GM21528 (cell line): ENCODE measurements at regions not wholly inside any gene's neighbourhood (a gene's known extent, or its start where the extent isn't known, plus 50 kb on each side); places are given as distances from the start of the nearest gene placed in this dataset.

ENCODE experiments used
- ATAC-seq: cut with Tn5 transposase; IDR thresholded peaks from one replicate; pipeline ENCODE4 v1.9.1; 2021; ENCODE audit warnings: mild to moderate bottlenecking, moderate library complexity; ENCODE audit not compliant: unreplicated experiment, low FRiP score

GRCh38 chr9:81141961-81142360 is 547.4 kb downstream of the TLE1 start:
- ATAC-seq, result no peak

DNA sequence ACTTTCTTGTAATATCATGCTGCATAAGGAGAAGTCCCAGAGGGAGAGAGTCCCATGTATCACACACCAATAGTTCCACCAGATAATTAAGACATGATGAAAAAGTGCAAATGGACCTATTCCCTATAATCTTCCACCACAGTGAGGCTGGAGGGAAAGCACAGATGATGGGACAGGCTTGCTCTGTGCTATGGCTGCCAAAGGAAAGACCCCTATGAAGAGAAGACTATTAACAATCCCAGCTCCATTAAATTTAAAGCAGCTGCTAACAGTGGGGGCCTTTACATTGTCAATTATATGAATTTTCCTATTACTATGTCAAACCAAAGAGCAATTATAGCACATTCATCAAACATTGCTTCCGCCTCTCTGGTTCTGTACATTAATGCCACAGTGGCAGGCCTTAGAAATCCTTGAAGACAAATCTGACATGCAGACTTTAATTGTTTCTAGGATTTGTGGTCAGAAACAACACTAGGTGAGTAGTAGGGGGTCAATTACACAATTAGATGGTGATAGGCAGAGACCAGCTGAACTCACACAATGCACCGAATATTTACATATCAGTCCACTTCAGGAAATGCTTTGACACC is 551.3 kb downstream of the TLE1 start:
- no peak for ATAC-seq

GRCh38 chr9:81132796-81133195 is 556.6 kb downstream of the TLE1 start:
- ATAC-seq, result no peak

- no peak for ATAC-seq
Observed at GRCh38 chr9:81132318-81132717, 557.0 kb downstream of the TLE1 start.

- ATAC-seq, result no peak
Observed at GRCh38 chr9:81128701-81129100, 560.6 kb downstream of the TLE1 start.

- ATAC-seq, result no peak
Observed at GRCh38 chr9:81125446-81126092, 563.8 kb downstream of the TLE1 start.

GRCh38 chr9:81123526-81123925 is 565.8 kb downstream of the TLE1 start:
- no peak for ATAC-seq

DNA sequence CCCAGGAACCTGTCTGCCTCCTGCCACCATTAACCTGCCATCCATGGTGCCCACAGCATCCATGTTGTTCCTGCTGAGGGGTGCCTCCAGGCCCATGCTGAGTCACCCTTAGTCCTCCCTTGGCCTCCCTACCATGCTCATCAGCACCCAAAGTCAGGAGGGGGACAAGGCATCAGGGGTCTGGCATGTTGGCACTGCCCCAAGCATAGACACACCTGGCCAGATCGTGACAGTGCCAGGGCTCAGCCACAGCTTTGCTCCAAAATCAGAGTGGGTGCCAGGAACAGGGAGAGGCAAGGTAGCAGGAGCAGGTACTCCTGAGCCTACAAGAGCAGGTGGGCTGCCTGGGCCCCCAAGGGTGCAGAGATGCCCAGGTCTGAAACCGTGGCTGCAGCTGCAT is 566.6 kb downstream of the TLE1 start:
- no peak for ATAC-seq

DNA sequence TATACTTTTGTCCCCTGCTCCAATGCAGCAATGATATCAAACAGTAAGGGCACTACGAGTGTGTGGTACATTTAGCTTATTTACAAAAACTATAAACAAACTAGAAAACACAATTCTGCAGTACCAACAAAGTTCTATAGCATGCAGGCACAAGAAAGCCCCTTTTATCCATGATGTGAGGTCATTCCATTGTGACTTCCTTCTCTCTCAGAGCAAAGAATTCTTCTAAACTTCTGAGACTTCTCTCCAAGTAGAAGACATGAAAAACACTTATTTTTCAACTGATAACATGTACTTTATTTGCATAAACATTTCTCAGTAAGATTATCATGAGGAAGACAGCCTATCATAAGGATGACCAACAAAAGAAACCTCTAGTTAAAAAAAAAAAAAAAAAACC is 569.8 kb downstream of the TLE1 start:
- ATAC-seq, result no peak

DNA sequence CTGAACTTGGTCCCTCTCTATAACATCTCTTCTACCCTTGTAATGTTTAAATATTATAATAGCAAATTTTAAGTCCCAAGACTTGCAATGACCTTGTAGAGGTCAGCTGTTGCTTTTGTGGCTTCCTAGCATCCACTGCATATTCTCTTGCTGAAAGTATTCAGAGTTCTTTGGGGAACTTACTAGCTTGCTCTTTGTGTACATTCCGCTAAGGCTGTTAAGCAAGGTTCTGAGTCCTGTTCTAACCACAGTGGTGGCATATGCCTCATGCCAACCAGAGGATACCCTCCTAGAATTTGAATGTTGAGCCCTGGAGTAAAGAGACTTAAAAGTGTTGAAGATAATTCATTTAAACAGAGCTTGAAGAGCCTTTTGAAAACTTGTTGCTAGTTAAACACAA is 570.9 kb downstream of the TLE1 start:
- no peak for ATAC-seq

DNA sequence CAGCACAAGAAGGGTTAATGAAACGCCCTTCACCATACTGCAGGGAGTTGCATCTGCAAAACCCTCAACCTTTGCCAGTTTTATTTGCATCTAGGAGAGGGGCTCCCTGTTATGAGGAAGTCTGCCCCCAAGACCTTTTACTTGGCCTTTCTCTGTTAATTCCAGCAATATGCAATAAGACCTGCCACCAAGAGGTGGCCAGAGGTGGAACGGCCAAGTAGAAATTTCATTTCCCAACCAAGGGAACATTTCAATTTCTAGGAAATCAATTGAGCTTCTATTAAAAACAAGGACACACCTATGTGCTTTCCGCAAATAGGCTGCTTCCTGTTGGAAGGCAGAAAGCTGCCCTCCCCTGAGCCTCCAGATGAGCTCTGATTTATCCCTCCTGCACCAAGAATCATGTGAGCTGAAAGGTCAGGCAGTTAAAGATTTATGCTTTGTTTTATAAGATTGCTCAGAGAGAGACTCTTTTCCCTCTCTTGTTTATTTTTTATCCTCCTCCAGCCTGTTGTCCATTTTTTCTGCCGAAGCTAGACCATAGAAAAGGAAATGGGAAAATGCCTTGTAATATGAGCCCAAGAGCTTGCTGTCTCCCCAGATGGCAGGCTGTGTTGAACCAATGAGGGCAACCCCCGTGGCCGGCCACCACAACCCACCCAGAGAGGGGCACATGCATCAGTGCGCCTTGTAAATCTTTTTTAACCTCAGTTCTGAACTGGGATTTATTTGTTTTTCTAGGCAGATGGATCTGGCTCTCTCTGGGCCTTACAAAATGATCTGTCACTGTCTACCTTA is 572.8 kb downstream of the TLE1 start:
- no peak for ATAC-seq

GRCh38 chr9:81113453-81114124 is 575.8 kb downstream of the TLE1 start:
- no peak for ATAC-seq

- no peak for ATAC-seq
Observed at GRCh38 chr9:81112627-81113452, 576.5 kb downstream of the TLE1 start.

DNA sequence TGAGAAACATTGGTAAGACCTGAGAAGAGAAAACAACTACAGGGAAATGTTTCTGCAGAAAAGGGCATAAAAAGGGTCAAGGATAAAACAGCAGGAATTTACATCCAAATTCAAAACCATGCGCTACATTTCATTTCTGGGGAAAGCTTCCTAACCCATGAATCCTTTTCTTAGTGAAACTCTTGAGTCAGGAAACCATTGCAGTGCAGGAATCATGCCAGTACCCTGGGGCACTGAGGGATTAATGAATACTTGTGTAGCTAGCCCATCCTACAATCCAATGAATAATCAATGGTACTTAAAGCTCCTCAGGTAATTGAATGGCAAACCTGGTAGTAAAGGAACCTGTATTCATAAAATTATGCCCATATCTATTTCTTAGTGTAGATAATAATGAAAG is 580.5 kb downstream of the TLE1 start:
- ATAC-seq, result no peak

- ATAC-seq, result no peak
Observed at GRCh38 chr9:81108391-81108790, 581.0 kb downstream of the TLE1 start.

DNA sequence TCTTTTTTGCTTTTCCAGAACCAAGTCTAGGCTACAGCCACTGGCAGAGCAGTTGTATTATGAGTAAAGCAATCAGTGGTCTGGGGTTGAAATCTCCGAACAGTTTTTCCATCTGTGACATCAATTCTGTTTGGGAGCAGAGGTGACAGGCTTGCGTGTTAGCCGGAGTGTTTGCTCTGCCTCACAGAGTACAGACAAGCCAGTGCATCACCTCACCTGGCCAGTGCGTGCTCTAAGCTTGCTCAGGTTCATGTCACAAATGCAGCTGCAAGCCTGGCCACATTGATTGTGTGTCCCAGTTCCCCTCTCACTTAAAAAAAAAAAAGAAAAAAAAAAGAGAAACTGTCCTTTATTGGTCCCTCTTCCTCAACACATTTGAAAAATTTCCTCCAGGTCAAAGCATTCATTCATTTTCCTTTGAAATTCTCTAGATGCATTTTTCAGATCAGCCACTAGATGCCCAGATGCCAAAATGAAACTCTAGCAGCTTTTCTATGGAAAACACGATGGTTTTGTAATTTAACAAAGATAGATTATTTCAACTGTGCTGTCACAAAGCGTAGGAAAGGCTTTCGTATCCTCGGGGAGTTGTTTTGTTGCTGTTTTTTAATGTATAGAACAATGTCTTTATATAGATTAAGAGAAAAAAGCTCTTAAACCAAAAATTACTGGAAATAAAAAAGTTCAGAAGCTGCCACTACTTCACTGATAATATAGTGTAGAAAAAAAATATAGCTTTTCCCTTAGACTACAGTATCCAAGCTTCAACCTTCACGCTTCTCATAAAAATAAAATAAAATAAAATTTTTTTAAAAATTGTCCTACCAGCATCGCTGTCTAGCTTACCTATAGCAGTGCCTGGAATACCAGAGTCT is 585.5 kb downstream of the TLE1 start:
- no peak for ATAC-seq

DNA sequence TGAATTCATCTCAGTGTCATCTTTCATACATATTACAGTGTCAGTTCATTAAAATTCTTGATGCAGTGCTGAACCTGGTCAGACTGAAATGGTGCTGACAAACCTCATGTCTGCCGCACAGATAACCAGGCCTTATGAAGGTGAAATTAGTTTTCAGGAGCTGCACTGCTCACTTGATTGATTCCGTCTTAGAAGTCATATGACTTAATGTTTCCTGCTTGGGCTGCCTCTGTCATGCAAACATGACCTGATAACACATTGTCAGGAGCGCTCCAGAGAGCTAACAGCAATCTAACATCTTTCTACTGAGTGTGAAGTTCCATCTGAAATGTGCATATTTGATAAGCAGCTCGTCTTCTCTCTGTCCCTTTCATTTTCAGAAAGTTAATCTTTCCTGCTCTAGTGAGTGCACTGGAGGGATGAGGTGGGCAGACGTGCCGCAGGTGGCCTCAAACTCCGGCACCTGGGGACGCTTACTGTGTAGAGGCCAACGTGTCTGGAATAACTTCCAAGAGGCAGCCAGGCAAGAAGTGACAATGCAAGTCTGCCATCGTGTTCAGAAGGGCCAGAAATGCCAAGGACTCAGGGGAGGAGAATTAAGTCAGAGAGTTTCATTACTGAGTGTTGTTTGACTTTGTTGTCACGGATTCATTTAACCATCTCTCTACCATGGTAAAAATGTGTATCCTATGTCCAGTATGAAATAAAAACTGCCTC is 592.1 kb downstream of the TLE1 start:
- ATAC-seq, result no peak

- ATAC-seq, result no peak
Observed at GRCh38 chr9:81096625-81097024, 592.7 kb downstream of the TLE1 start.

DNA sequence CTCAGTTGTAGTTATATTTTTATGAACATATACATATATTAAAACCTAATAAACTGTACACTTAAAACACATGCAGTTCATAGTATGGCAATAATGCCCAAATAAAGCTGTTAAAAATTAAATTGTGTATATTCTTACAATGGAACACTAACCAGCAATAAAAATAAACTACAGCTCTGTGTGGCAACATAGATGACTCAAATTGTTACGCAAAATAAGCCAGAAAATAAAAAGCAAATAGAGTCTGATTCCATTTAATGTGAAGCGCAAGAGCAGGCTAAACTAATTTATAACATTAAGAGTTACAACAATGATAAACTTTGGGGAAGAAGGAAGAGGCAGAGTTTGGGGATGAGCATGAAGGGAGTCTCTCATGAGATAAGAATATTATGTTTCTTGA is 597.3 kb downstream of the TLE1 start:
- ATAC-seq, result no peak
